ENCODE measurements at regions not wholly inside any gene's neighbourhood (a gene's known extent, or its start where the extent isn't known, plus 50 kb on each side); places are given as distances from the start of the nearest gene placed in this dataset.
"Not testable (repeated sequence)": the region's sequence is repeated elsewhere in the genome, so short reads cannot be mapped to it uniquely, and the experiment has no call there.

DNA sequence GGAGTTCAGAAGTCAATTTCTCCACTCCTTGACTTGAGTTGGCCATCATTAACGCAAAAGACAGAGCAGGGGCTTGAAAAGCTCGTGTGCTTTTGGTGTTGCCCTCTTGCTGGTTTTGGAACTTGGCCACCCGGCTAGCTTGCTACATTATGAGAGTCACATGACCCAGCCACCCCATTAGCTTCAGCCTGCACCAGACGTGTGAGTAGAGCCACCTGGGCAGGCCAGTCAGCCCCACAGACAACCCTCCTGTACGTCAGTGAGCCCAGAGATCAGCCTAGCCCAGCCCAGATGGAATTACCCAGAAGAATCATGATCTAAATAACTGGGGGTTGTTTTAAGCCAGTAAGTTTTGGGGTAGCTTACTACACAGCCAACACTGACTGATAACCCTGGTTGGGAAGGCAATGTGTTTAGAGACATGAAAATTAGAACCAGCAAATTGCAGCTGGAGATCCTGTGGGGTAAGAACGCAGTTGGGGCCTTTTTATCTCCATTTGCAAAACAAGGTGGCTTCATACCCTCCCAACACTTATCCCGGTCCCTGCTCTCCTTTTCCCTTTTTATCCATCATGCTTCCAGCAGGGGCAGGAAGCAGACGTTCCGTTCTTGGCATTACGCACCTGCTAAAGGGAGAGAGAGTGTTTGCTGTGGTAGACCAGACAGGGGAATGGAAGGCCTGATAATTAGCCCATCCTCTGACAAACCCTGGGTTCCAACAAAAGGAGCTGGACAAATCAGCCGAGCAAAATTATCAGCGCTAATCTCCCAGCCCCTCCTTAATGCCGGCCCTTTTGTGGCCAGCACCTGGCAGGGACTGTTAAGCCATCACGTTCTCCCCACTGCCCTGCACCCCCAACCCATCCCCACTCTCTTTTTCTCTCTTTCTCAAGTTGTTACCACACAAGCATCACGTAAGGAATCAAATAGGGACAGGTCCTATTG is 548.7 kb upstream of the CADM1 start:
- Histone ChIP-seq H3K9me3 (ENCODE audit: control insufficient read depth in 2 of 2, insufficient read depth in 1 of 2, low read length in 1 of 2) (no peaks in the 10 kb centered on the region), H3K27ac (ENCODE audit: low read depth in 1 of 2, low read length in 1 of 2) (no peak overlapping the region), H3K4me3 (ENCODE audit: low read length in 2 of 2) (no peak overlapping the region), H3K27me3 (ENCODE audit: control insufficient read depth in 2 of 2, insufficient read depth in 1 of 2, low read length in 1 of 2) (no peaks in the 10 kb centered on the region), H3K36me3 (ENCODE audit: control insufficient read depth in 2 of 2, insufficient read depth in 2 of 2, low read length in 1 of 2) (no peaks in the 10 kb centered on the region), H3K4me1 (ENCODE audit: control insufficient read depth in 2 of 2, insufficient read depth in 2 of 2, low read length in 2 of 2) (no peaks in the 10 kb centered on the region)
- DNase-seq (ENCODE audit: low read depth in 6 of 9, low spot score in 9 of 9), result no peak
- 71% methylated on average over 15 of the region's 15 CpGs for whole genome bisulfite sequencing

GRCh38 chr11:116051494-116051893 is 547.3 kb upstream of the CADM1 start:
- Histone ChIP-seq H3K27me3 (ENCODE audit: control insufficient read depth in 2 of 2, insufficient read depth in 1 of 2, low read length in 1 of 2) (no peaks in the 10 kb centered on the region), H3K36me3 (ENCODE audit: control insufficient read depth in 2 of 2, insufficient read depth in 2 of 2, low read length in 1 of 2) (no peaks in the 10 kb centered on the region), H3K27ac (ENCODE audit: low read depth in 1 of 2, low read length in 1 of 2) (no peak overlapping the region), H3K9me3 (ENCODE audit: control insufficient read depth in 2 of 2, insufficient read depth in 1 of 2, low read length in 1 of 2) (no peaks in the 10 kb centered on the region), H3K4me3 (ENCODE audit: low read length in 2 of 2) (no peak overlapping the region), H3K4me1 (ENCODE audit: control insufficient read depth in 2 of 2, insufficient read depth in 2 of 2, low read length in 2 of 2) (no peaks in the 10 kb centered on the region)
- DNase-seq (ENCODE audit: low read depth in 6 of 9, low spot score in 9 of 9), result no peak
- WGBS, result 93% methylated on average over 7 of the region's 7 CpGs

- Histone ChIP-seq H3K27ac (ENCODE audit: low read depth in 1 of 2, low read length in 1 of 2) (no peak overlapping the region), H3K4me3 (ENCODE audit: low read length in 2 of 2) (no peak overlapping the region), H3K36me3 (ENCODE audit: control insufficient read depth in 2 of 2, insufficient read depth in 2 of 2, low read length in 1 of 2) (no peaks in the 10 kb centered on the region), H3K9me3 (ENCODE audit: control insufficient read depth in 2 of 2, insufficient read depth in 1 of 2, low read length in 1 of 2) (no peaks in the 10 kb centered on the region), H3K27me3 (ENCODE audit: control insufficient read depth in 2 of 2, insufficient read depth in 1 of 2, low read length in 1 of 2) (no peaks in the 10 kb centered on the region), H3K4me1 (ENCODE audit: control insufficient read depth in 2 of 2, insufficient read depth in 2 of 2, low read length in 2 of 2) (no peaks in the 10 kb centered on the region)
- 68% methylated on average over 1 of the region's 1 CpG for WGBS
- no peak for DNase-seq (ENCODE audit: low read depth in 6 of 9, low spot score in 9 of 9)
These were observed 545.2 kb upstream of the CADM1 start for GRCh38 chr11:116049383-116049782.

DNA sequence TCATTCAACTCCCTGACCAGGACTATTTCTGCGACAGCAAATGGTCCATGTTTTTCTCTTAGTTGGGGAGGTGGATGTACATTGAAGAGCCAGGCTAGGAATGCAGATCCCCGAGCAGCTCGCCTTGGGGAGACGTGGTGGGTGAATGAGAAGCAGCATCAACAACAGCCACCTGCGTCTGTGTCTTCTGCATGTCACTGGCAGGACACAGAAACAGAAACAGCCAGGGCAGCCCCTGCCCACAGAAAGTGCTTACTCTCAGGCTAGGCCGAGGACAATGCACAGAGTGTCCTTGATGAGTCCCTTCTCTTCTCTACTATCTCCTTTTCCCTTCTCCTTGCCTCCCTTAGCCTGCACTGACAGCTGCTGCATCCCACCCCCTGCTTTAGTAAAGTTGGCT is 541.9 kb upstream of the CADM1 start:
- Histone ChIP-seq H3K36me3 (ENCODE audit: control insufficient read depth in 2 of 2, insufficient read depth in 2 of 2, low read length in 1 of 2) (no peaks in the 10 kb centered on the region), H3K4me3 (ENCODE audit: low read length in 2 of 2) (no peak overlapping the region), H3K27ac (ENCODE audit: low read depth in 1 of 2, low read length in 1 of 2) (no peak overlapping the region), H3K4me1 (ENCODE audit: control insufficient read depth in 2 of 2, insufficient read depth in 2 of 2, low read length in 2 of 2) (no peaks in the 10 kb centered on the region), H3K27me3 (ENCODE audit: control insufficient read depth in 2 of 2, insufficient read depth in 1 of 2, low read length in 1 of 2) (no peaks in the 10 kb centered on the region), H3K9me3 (ENCODE audit: control insufficient read depth in 2 of 2, insufficient read depth in 1 of 2, low read length in 1 of 2) (no peaks in the 10 kb centered on the region)
- no peak for DNase-seq (ENCODE audit: low read depth in 6 of 9, low spot score in 9 of 9)
- 94% methylated on average over 6 of the region's 6 CpGs for WGBS

GRCh38 chr11:116044941-116045340 is 540.7 kb upstream of the CADM1 start:
- Histone ChIP-seq H3K27me3 (ENCODE audit: control insufficient read depth in 2 of 2, insufficient read depth in 1 of 2, low read length in 1 of 2) (no peaks in the 10 kb centered on the region), H3K27ac (ENCODE audit: low read depth in 1 of 2, low read length in 1 of 2) (no peak overlapping the region), H3K4me1 (ENCODE audit: control insufficient read depth in 2 of 2, insufficient read depth in 2 of 2, low read length in 2 of 2) (no peaks in the 10 kb centered on the region), H3K36me3 (ENCODE audit: control insufficient read depth in 2 of 2, insufficient read depth in 2 of 2, low read length in 1 of 2) (no peaks in the 10 kb centered on the region), H3K9me3 (ENCODE audit: control insufficient read depth in 2 of 2, insufficient read depth in 1 of 2, low read length in 1 of 2) (no peaks in the 10 kb centered on the region), H3K4me3 (ENCODE audit: low read length in 2 of 2) (no peak overlapping the region)
- WGBS, result 76% methylated on average over 10 of the region's 10 CpGs
- no peak for DNase-seq (ENCODE audit: low read depth in 6 of 9, low spot score in 9 of 9)

DNA sequence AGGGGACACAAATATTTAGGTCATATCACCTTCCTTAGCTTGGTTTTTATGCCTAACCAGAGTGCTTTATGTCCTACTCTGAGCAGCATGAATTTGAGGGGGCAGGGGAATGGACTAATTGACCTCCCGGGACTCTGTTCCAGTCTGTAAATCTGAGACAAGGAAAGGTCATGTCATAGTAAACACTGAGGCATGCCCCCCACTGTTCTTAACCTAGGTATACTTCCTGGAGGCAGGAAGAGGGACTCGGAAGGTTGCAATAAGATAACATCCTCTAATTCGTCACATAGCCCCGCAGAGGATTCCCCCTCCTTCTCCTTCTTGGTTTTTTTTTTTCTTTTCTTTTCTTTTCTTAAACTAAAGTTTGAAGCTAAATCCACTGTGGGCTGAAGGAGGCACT is 540.3 kb upstream of the CADM1 start:
- no peak for DNase-seq (ENCODE audit: low read depth in 6 of 9, low spot score in 9 of 9)
- H3K27me3 ChIP-seq (ENCODE audit: control insufficient read depth in 2 of 2, insufficient read depth in 1 of 2, low read length in 1 of 2), result no peaks in the 10 kb centered on the region
- 58% methylated on average over 4 of the region's 4 CpGs for WGBS
- no peaks in the 10 kb centered on the region for H3K36me3 ChIP-seq (ENCODE audit: control insufficient read depth in 2 of 2, insufficient read depth in 2 of 2, low read length in 1 of 2)
- no peak overlapping the region for H3K4me3 ChIP-seq (ENCODE audit: low read length in 2 of 2)
- H3K4me1 ChIP-seq (ENCODE audit: control insufficient read depth in 2 of 2, insufficient read depth in 2 of 2, low read length in 2 of 2), result no peaks in the 10 kb centered on the region
- H3K27ac ChIP-seq (ENCODE audit: low read depth in 1 of 2, low read length in 1 of 2), result no peak overlapping the region
- H3K9me3 ChIP-seq (ENCODE audit: control insufficient read depth in 2 of 2, insufficient read depth in 1 of 2, low read length in 1 of 2), result no peaks in the 10 kb centered on the region

DNA sequence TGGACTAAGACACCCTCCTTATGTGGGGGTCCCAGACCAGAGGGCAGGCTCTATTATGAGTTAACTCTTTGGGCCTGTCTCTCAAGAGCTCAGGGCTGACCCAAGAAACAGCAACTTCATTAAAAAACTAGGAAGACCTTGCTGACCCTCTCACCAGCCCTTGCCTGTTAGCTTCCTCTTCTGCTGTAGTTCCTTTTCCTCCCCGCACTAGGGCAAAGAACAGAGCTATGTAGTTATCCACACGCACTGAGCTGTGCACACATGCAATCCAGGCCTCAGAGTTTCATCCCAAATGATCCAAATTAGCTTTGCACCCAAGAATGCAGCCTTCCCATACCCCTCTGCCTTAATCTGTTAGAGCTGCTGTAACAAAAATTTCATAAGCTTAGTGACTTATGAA is 539.6 kb upstream of the CADM1 start:
- Histone ChIP-seq H3K9me3 (ENCODE audit: control insufficient read depth in 2 of 2, insufficient read depth in 1 of 2, low read length in 1 of 2) (no peaks in the 10 kb centered on the region), H3K36me3 (ENCODE audit: control insufficient read depth in 2 of 2, insufficient read depth in 2 of 2, low read length in 1 of 2) (no peaks in the 10 kb centered on the region), H3K27me3 (ENCODE audit: control insufficient read depth in 2 of 2, insufficient read depth in 1 of 2, low read length in 1 of 2) (no peaks in the 10 kb centered on the region), H3K4me3 (ENCODE audit: low read length in 2 of 2) (no peak overlapping the region), H3K4me1 (ENCODE audit: control insufficient read depth in 2 of 2, insufficient read depth in 2 of 2, low read length in 2 of 2) (no peaks in the 10 kb centered on the region), H3K27ac (ENCODE audit: low read depth in 1 of 2, low read length in 1 of 2) (no peak overlapping the region)
- WGBS, result 24% methylated on average over 2 of the region's 2 CpGs
- DNase-seq (ENCODE audit: low read depth in 6 of 9, low spot score in 9 of 9), result no peak

DNA sequence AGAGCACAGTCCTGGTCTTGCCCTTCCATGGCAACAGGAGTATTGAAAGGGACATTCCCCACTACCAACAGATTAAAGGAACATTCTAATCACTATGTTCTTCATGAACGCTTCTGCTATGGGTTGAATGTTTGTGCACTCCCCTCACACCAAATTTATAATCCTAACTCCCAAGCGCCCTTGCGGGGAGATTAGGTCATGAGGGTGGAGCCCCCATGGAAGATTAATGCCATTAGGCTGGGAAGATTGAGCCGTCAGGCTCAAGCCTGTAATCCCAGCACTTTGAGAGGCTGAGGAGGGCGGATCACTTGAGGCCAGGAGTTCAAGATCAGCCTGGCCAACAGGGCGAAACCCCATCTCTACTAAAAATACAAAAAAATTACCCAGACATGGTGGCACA is 538.8 kb upstream of the CADM1 start:
- DNase-seq (ENCODE audit: low read depth in 6 of 9, low spot score in 9 of 9); H3K4me1 ChIP-seq (ENCODE audit: control insufficient read depth in 2 of 2, insufficient read depth in 2 of 2, low read length in 2 of 2); H3K4me3 ChIP-seq (ENCODE audit: low read length in 2 of 2); H3K27ac ChIP-seq (ENCODE audit: low read depth in 1 of 2, low read length in 1 of 2); H3K9me3 ChIP-seq (ENCODE audit: control insufficient read depth in 2 of 2, insufficient read depth in 1 of 2, low read length in 1 of 2); H3K36me3 ChIP-seq (ENCODE audit: control insufficient read depth in 2 of 2, insufficient read depth in 2 of 2, low read length in 1 of 2); H3K27me3 ChIP-seq (ENCODE audit: control insufficient read depth in 2 of 2, insufficient read depth in 1 of 2, low read length in 1 of 2): not testable (repeated sequence)
- WGBS, result 94% methylated on average over 6 of the region's 6 CpGs

DNA sequence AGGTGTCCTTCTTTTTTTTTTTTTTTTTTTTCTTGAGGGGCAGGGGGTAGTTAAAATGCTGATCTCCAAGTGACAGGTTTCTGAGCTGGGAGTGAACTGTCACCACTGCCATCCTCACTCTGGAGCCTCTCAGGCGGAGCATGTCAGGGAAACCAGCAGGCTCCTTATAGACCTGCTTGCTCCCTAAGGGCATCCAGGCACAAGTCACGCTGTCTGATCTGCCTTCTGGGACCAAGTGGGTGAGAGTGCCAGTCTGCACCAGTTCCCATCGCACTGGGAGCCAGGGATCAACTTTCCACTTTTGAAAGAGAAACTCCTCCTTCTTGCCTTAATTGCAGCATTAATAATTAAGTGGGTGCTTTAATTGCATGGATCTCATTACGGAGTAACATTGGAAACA is 537.9 kb upstream of the CADM1 start:
- no peaks in the 10 kb centered on the region for H3K27me3 ChIP-seq (ENCODE audit: control insufficient read depth in 2 of 2, insufficient read depth in 1 of 2, low read length in 1 of 2)
- H3K4me1 ChIP-seq (ENCODE audit: control insufficient read depth in 2 of 2, insufficient read depth in 2 of 2, low read length in 2 of 2), result no peaks in the 10 kb centered on the region
- H3K9me3 ChIP-seq (ENCODE audit: control insufficient read depth in 2 of 2, insufficient read depth in 1 of 2, low read length in 1 of 2), result no peaks in the 10 kb centered on the region
- WGBS, result 95% methylated on average over 4 of the region's 4 CpGs
- H3K4me3 ChIP-seq (ENCODE audit: low read length in 2 of 2), result no peak overlapping the region
- DNase-seq (ENCODE audit: low read depth in 6 of 9, low spot score in 9 of 9), result no peak
- H3K36me3 ChIP-seq (ENCODE audit: control insufficient read depth in 2 of 2, insufficient read depth in 2 of 2, low read length in 1 of 2), result no peaks in the 10 kb centered on the region
- no peak overlapping the region for H3K27ac ChIP-seq (ENCODE audit: low read depth in 1 of 2, low read length in 1 of 2)

Data from thymus (tissue), 11 donors.